ENCODE measurements at regions not wholly inside any gene's neighbourhood (a gene's known extent, or its start where the extent isn't known, plus 50 kb on each side); places are given as distances from the start of the nearest gene placed in this dataset.
"Not testable (repeated sequence)": the region's sequence is repeated elsewhere in the genome, so short reads cannot be mapped to it uniquely, and the experiment has no call there.

GRCh38 chr12:59111851-59112250, 191.5 kb upstream of the LRIG3 start:
- DNase-seq = no peak
- no peak overlapping the region for H3K27ac Mint-ChIP-seq

GRCh38 chr12:59108516-59108915, 188.2 kb upstream of the LRIG3 start:
- H3K36me3 Mint-ChIP-seq; H3K4me3 Mint-ChIP-seq; H3K27ac Mint-ChIP-seq; DNase-seq; H3K4me1 Mint-ChIP-seq; ATAC-seq (replicated peaks); H3K27me3 Mint-ChIP-seq; H3K9me3 Mint-ChIP-seq: not testable (repeated sequence)

More at GRCh38 chr12:59111851-59112250, 191.5 kb upstream of the LRIG3 start:
- H3K4me1 Mint-ChIP-seq = no peaks in the 10 kb centered on the region
- H3K4me3 Mint-ChIP-seq = no peak overlapping the region
- H3K36me3 Mint-ChIP-seq = no peaks in the 10 kb centered on the region
- no peaks in the 10 kb centered on the region for H3K9me3 Mint-ChIP-seq
- ATAC-seq (replicated peaks) = no peak
- no peaks in the 10 kb centered on the region for H3K27me3 Mint-ChIP-seq

- no peak overlapping the region for H3K4me3 Mint-ChIP-seq
Observed at GRCh38 chr12:59100585-59100984, 180.3 kb upstream of the LRIG3 start.

GRCh38 chr12:59097876-59098275, 177.6 kb upstream of the LRIG3 start:
- H3K4me1 Mint-ChIP-seq = no peaks in the 10 kb centered on the region
- no peak for DNase-seq
- no peak for ATAC-seq (replicated peaks)
- no peak overlapping the region for H3K27ac Mint-ChIP-seq
- H3K4me3 Mint-ChIP-seq = no peak overlapping the region
- H3K36me3 Mint-ChIP-seq = no peaks in the 10 kb centered on the region
- no peaks in the 10 kb centered on the region for H3K9me3 Mint-ChIP-seq
- no peaks in the 10 kb centered on the region for H3K27me3 Mint-ChIP-seq

More at GRCh38 chr12:59100585-59100984, 180.3 kb upstream of the LRIG3 start:
- Mint-ChIP-seq H3K9me3 (no peaks in the 10 kb centered on the region), H3K27ac (no peak overlapping the region), H3K27me3 (no peaks in the 10 kb centered on the region), H3K36me3 (no peaks in the 10 kb centered on the region), H3K4me1 (no peaks in the 10 kb centered on the region)
- ATAC-seq (replicated peaks) (no peak), DNase-seq (no peak)

- H3K4me3 Mint-ChIP-seq = no peak overlapping the region
- no peak overlapping the region for H3K27ac Mint-ChIP-seq
- ATAC-seq (replicated peaks) (no peak), DNase-seq (no peak)
- no peaks in the 10 kb centered on the region for H3K27me3 Mint-ChIP-seq
- no peaks in the 10 kb centered on the region for H3K36me3 Mint-ChIP-seq
- no peaks in the 10 kb centered on the region for H3K9me3 Mint-ChIP-seq
- H3K4me1 Mint-ChIP-seq = no peaks in the 10 kb centered on the region
Observed at GRCh38 chr12:59096246-59096645, 175.9 kb upstream of the LRIG3 start.

- Mint-ChIP-seq H3K27me3 (no peaks in the 10 kb centered on the region), H3K4me3 (no peak overlapping the region)
- no peak for ATAC-seq (replicated peaks)
Observed at GRCh38 chr12:59093073-59093772, 172.9 kb upstream of the LRIG3 start.

GRCh38 chr12:59088673-59089072, 168.4 kb upstream of the LRIG3 start:
- H3K4me1 Mint-ChIP-seq = no peaks in the 10 kb centered on the region
- peaks cover 0 to 1% of the 10 kb centered on the region in 2 donors for H3K9me3 Mint-ChIP-seq
- ATAC-seq (replicated peaks) (no peak), DNase-seq (no peak)
- H3K27me3 Mint-ChIP-seq = no peaks in the 10 kb centered on the region
- H3K27ac Mint-ChIP-seq = no peak overlapping the region
- no peaks in the 10 kb centered on the region for H3K36me3 Mint-ChIP-seq
- H3K4me3 Mint-ChIP-seq = no peak overlapping the region

More at GRCh38 chr12:59093073-59093772, 172.9 kb upstream of the LRIG3 start:
- Mint-ChIP-seq H3K9me3 (no peaks in the 10 kb centered on the region), H3K4me1 (no peaks in the 10 kb centered on the region), H3K36me3 (no peaks in the 10 kb centered on the region), H3K27ac (no peak overlapping the region)
- no peak for DNase-seq

GRCh38 chr12:59087691-59088090, 167.4 kb upstream of the LRIG3 start:
- Mint-ChIP-seq H3K9me3 (peaks cover 0 to 1% of the 10 kb centered on the region in 2 donors), H3K27ac (no peak overlapping the region), H3K4me1 (no peaks in the 10 kb centered on the region), H3K4me3 (no peak overlapping the region), H3K27me3 (no peaks in the 10 kb centered on the region), H3K36me3 (no peaks in the 10 kb centered on the region)
- ATAC-seq (replicated peaks) (no peak), DNase-seq (no peak)

GRCh38 chr12:59087077-59087673, 166.9 kb upstream of the LRIG3 start:
- no peaks in the 10 kb centered on the region for H3K4me1 Mint-ChIP-seq
- no peak for ATAC-seq (replicated peaks)

GRCh38 chr12:59086126-59086525, 165.8 kb upstream of the LRIG3 start:
- ATAC-seq (replicated peaks) (no peak), DNase-seq (no peak)
- Mint-ChIP-seq H3K27ac (no peak overlapping the region), H3K27me3 (no peaks in the 10 kb centered on the region), H3K4me1 (no peaks in the 10 kb centered on the region), H3K36me3 (no peaks in the 10 kb centered on the region), H3K9me3 (peaks cover 0 to 1% of the 10 kb centered on the region in 2 donors), H3K4me3 (no peak overlapping the region)

More at GRCh38 chr12:59087077-59087673, 166.9 kb upstream of the LRIG3 start:
- H3K36me3 Mint-ChIP-seq = no peaks in the 10 kb centered on the region
- no peak overlapping the region for H3K4me3 Mint-ChIP-seq
- no peaks in the 10 kb centered on the region for H3K27me3 Mint-ChIP-seq
- DNase-seq = no peak
- H3K9me3 Mint-ChIP-seq = peaks cover 0 to 1% of the 10 kb centered on the region in 2 donors
- no peak overlapping the region for H3K27ac Mint-ChIP-seq

GRCh38 chr12:59085690-59086089, 165.4 kb upstream of the LRIG3 start:
- no peak for DNase-seq
- no peak overlapping the region for H3K4me3 Mint-ChIP-seq
- H3K9me3 Mint-ChIP-seq = peaks cover 0 to 1% of the 10 kb centered on the region in 2 donors
- no peaks in the 10 kb centered on the region for H3K27me3 Mint-ChIP-seq
- no peaks in the 10 kb centered on the region for H3K36me3 Mint-ChIP-seq
- H3K4me1 Mint-ChIP-seq = no peaks in the 10 kb centered on the region
- no peak overlapping the region for H3K27ac Mint-ChIP-seq
- no peak for ATAC-seq (replicated peaks)

GRCh38 chr12:59084511-59085375, 164.4 kb upstream of the LRIG3 start:
- Mint-ChIP-seq H3K27ac (no peak overlapping the region), H3K36me3 (no peaks in the 10 kb centered on the region), H3K4me1 (no peaks in the 10 kb centered on the region), H3K4me3 (no peak overlapping the region), H3K27me3 (no peaks in the 10 kb centered on the region), H3K9me3 (peaks cover 0 to 1% of the 10 kb centered on the region in 2 donors)
- no peak for ATAC-seq (replicated peaks)
- DNase-seq = no peak

- no peaks in the 10 kb centered on the region for H3K36me3 Mint-ChIP-seq
- no peak overlapping the region for H3K4me3 Mint-ChIP-seq
- no peak overlapping the region for H3K27ac Mint-ChIP-seq
- peaks cover 0 to 4% of the 10 kb centered on the region in 2 donors for H3K27me3 Mint-ChIP-seq
- H3K4me1 Mint-ChIP-seq = peaks cover 0 to 1% of the 10 kb centered on the region in 2 donors
- H3K9me3 Mint-ChIP-seq = peaks cover 0 to under 1% of the 10 kb centered on the region in 2 donors
- DNase-seq (no peak), ATAC-seq (replicated peaks) (no peak)
Observed at GRCh38 chr12:59082952-59083351, 162.6 kb upstream of the LRIG3 start.

GRCh38 chr12:59080101-59080500, 159.8 kb upstream of the LRIG3 start:
- Mint-ChIP-seq H3K9me3 (no peaks in the 10 kb centered on the region), H3K27me3 (peaks cover 0 to 4% of the 10 kb centered on the region in 2 donors), H3K27ac (no peak overlapping the region), H3K4me1 (peaks cover 0 to 1% of the 10 kb centered on the region in 2 donors), H3K4me3 (no peak overlapping the region), H3K36me3 (no peaks in the 10 kb centered on the region)
- DNase-seq (no peak), ATAC-seq (replicated peaks) (no peak)

Measured in stimulated activated naive B cell treated with anti-CD40 and anti-IgM and Interleukin-4, amounts not matched to agents 10 μg/mL and 1 μg/mL and 100 μg/mL, for 72 hours (primary cell).